ENCODE measurements at regions not wholly inside any gene's neighbourhood (a gene's known extent, or its start where the extent isn't known, plus 50 kb on each side); places are given as distances from the start of the nearest gene placed in this dataset.
"Not testable (repeated sequence)": the region's sequence is repeated elsewhere in the genome, so short reads cannot be mapped to it uniquely, and the experiment has no call there.

- in situ Hi-C loops (cut with HindIII; ENCODE audit: low sequenced_read_pairs): no loop called here
Observed at GRCh38 chr5:27466959-27467358, 428.6 kb upstream of the CDH9 start.

- in situ Hi-C loops (cut with HindIII; ENCODE audit: low sequenced_read_pairs): no loop called here
Observed at GRCh38 chr5:27465140-27465539, 426.8 kb upstream of the CDH9 start.

- in situ Hi-C loops (cut with HindIII; ENCODE audit: low sequenced_read_pairs): no loop called here
Observed at GRCh38 chr5:27463446-27464149, 425.2 kb upstream of the CDH9 start.

GRCh38 chr5:27462936-27463335, 424.6 kb upstream of the CDH9 start:
- in situ Hi-C loops (cut with HindIII; ENCODE audit: low sequenced_read_pairs): no loop called here

- in situ Hi-C loops (cut with HindIII; ENCODE audit: low sequenced_read_pairs): no loop called here
Observed at GRCh38 chr5:27458287-27458686, 419.9 kb upstream of the CDH9 start.

- in situ Hi-C loops (cut with HindIII; ENCODE audit: low sequenced_read_pairs): no loop called here
Observed at GRCh38 chr5:27451377-27451776, 413.0 kb upstream of the CDH9 start.

- in situ Hi-C loops (cut with HindIII; ENCODE audit: low sequenced_read_pairs): no loop called here
Observed at GRCh38 chr5:27450607-27451006, 412.2 kb upstream of the CDH9 start.

GRCh38 chr5:27439383-27439782, 401.0 kb upstream of the CDH9 start:
- in situ Hi-C loops (cut with HindIII; ENCODE audit: low sequenced_read_pairs): not testable (repeated sequence)

GRCh38 chr5:27437594-27438200, 399.3 kb upstream of the CDH9 start:
- in situ Hi-C loops (cut with HindIII; ENCODE audit: low sequenced_read_pairs): no loop called here

GRCh38 chr5:27434335-27434734, 395.9 kb upstream of the CDH9 start:
- in situ Hi-C loops (cut with HindIII; ENCODE audit: low sequenced_read_pairs): no loop called here

GRCh38 chr5:27414099-27414498, 375.7 kb upstream of the CDH9 start:
- in situ Hi-C loops (cut with HindIII; ENCODE audit: low sequenced_read_pairs): no loop called here

- in situ Hi-C loops (cut with HindIII; ENCODE audit: low sequenced_read_pairs): no loop called here
Observed at GRCh38 chr5:27412384-27412783, 374.0 kb upstream of the CDH9 start.

GRCh38 chr5:27406020-27406419, 367.6 kb upstream of the CDH9 start:
- in situ Hi-C loops (cut with HindIII; ENCODE audit: low sequenced_read_pairs): no loop called here

- in situ Hi-C loops (cut with HindIII; ENCODE audit: low sequenced_read_pairs): no loop called here
Observed at GRCh38 chr5:27403243-27403882, 365.0 kb upstream of the CDH9 start.

- in situ Hi-C loops (cut with HindIII; ENCODE audit: low sequenced_read_pairs): no loop called here
Observed at GRCh38 chr5:27402828-27403227, 364.4 kb upstream of the CDH9 start.

- in situ Hi-C loops (cut with HindIII; ENCODE audit: low sequenced_read_pairs): no loop called here
Observed at GRCh38 chr5:27396998-27397397, 358.6 kb upstream of the CDH9 start.

GRCh38 chr5:27392716-27393115, 354.3 kb upstream of the CDH9 start:
- in situ Hi-C loops (cut with HindIII; ENCODE audit: low sequenced_read_pairs): no loop called here

GRCh38 chr5:27389696-27390095, 351.3 kb upstream of the CDH9 start:
- in situ Hi-C loops (cut with HindIII; ENCODE audit: low sequenced_read_pairs): no loop called here

- in situ Hi-C loops (cut with HindIII; ENCODE audit: low sequenced_read_pairs): no loop called here
Observed at GRCh38 chr5:27388755-27389154, 350.4 kb upstream of the CDH9 start.

GRCh38 chr5:27387535-27388073, 349.2 kb upstream of the CDH9 start:
- in situ Hi-C loops (cut with HindIII; ENCODE audit: low sequenced_read_pairs): no loop called here

GRCh38 chr5:27381686-27382085, 343.3 kb upstream of the CDH9 start:
- in situ Hi-C loops (cut with HindIII; ENCODE audit: low sequenced_read_pairs): no loop called here

- in situ Hi-C loops (cut with HindIII; ENCODE audit: low sequenced_read_pairs): no loop called here
Observed at GRCh38 chr5:27377626-27378025, 339.2 kb upstream of the CDH9 start.
